A549 (cell line): ENCODE measurements at regions not wholly inside any gene's neighbourhood (a gene's known extent, or its start where the extent isn't known, plus 50 kb on each side); places are given as distances from the start of the nearest gene placed in this dataset.
"Not testable (repeated sequence)": the region's sequence is repeated elsewhere in the genome, so short reads cannot be mapped to it uniquely, and the experiment has no call there.

ENCODE experiments used
- ATAC-seq, 2 experiments: fragments of 200-7000 bp in 1 of 2; fragments of >200 bp in 1 of 2; cut with Nextera tagmentation in 1 of 2; cut with Tn5 transposase in 1 of 2; 3 replicates each; pipeline versions ENCODE4 v1.8.0 to v1.9.1; 2018 to 2020; ENCODE audit warnings: mild to moderate bottlenecking in 1 of 2, moderate library complexity in 1 of 2
- CTCF ChIA-PET: fragments of 300-600 bp; sonication (Branson Sonifier 250); formaldehyde crosslinking; extraction: SDS; loops from one replicate; lab custom pipeline; 2021; ENCODE audit warnings: antibody characterized with exemption, inconsistent platforms; lab: Yijun Ruan, JAX
- POLR2A ChIA-PET: fragments of 350-600 bp; formaldehyde crosslinking; extraction: SDS; loops from one replicate; lab custom pipeline; 2021; ENCODE audit warnings: antibody characterized with exemption, inconsistent platforms; lab: Yijun Ruan, JAX
- DNase-seq, 2 experiments: peaks; one replicate each; pipeline versions ENCODE4 v3.0.0 to v3.0.0-alpha.2; 2011 to 2016; ENCODE audit warnings: low read depth in 1 of 2, low spot score in 1 of 2
- FAIRE-seq: peaks from 2 replicates; lab custom pipeline; 2011; peaks lifted over from hg19 to GRCh38; lab: Jason Lieb, UNC
- H3K27ac ChIP-seq, 2 experiments: fragments of >200 bp; sonication (Bioruptor Twin); formaldehyde crosslinking; 3 replicates each; pipeline ENCODE4 v1.5.1; 2016 to 2017
- H3K4me1 ChIP-seq: fragments of >200 bp; sonication (Bioruptor Twin); formaldehyde crosslinking; 3 replicates; pipeline ENCODE4 v1.6.1; 2016
- H3K4me2 ChIP-seq: fragments of >200 bp; sonication (Bioruptor Twin); formaldehyde crosslinking; 3 replicates; pipeline ENCODE4 v1.6.1; 2016
- H3K4me3 ChIP-seq: fragments of >200 bp; sonication (Bioruptor Twin); formaldehyde crosslinking; 3 replicates; pipeline ENCODE4 v1.5.1; 2016
- H3K9me3 ChIP-seq: fragments of >200 bp; sonication (Bioruptor Twin); formaldehyde crosslinking; 3 replicates; pipeline ENCODE4 v1.6.1; 2016
- CHD2 ChIP-seq: fragments of 150-350 bp; IDR thresholded peaks from 2 replicates; pipeline ENCODE4 v1.6.1; 2014; ENCODE audit warnings: low read length; ENCODE audit not compliant: partially characterized antibody
- CHD4 ChIP-seq: fragments of 200-600 bp; sonication (generic); IDR thresholded peaks from 2 replicates; pipeline ENCODE4 v1.6.1; 2016; ENCODE audit warnings: antibody characterized with exemption, mild to moderate bottlenecking, borderline replicate concordance
- CTCF ChIP-seq: fragments of >200 bp; sonication (Bioruptor Twin); formaldehyde crosslinking; IDR thresholded peaks from 3 replicates; pipeline ENCODE4 v1.5.1; 2016
- FOSB ChIP-seq: fragments of 250-450 bp; sonication (Bioruptor Pico); IDR thresholded peaks from 2 replicates; pipeline ENCODE4 v1.5.0; 2020; ENCODE audit warnings: mild to moderate bottlenecking, moderate library complexity
- FOSL2 ChIP-seq, 2 experiments: fragments of 450-650 bp in 1 of 2; fragments of >200 bp in 1 of 2; sonication (Bioruptor Twin) in 1 of 2; formaldehyde crosslinking; IDR thresholded peaks; 2 replicates each; pipeline versions ENCODE4 v1.5.0 to v1.6.1; 2016 to 2020; ENCODE audit warnings: mild to moderate bottlenecking in 1 of 2, moderate library complexity in 1 of 2
- GATA3 ChIP-seq: IDR thresholded peaks from 2 replicates; pipeline ENCODE4 v1.6.1; 2012; ENCODE audit warnings: borderline replicate concordance
- HDAC2 ChIP-seq: fragments of 200-600 bp; sonication (generic); IDR thresholded peaks from 2 replicates; pipeline ENCODE4 v1.6.1; 2016
- HOXB13 ChIP-seq: fragments of 250-450 bp; sonication (Bioruptor Pico); IDR thresholded peaks from 2 replicates; pipeline ENCODE4 v1.5.0; 2020; ENCODE audit warnings: low read depth, mild to moderate bottlenecking, moderate library complexity
- JUNB ChIP-seq: fragments of >200 bp; sonication (Bioruptor Twin); formaldehyde crosslinking; IDR thresholded peaks from 2 replicates; pipeline ENCODE4 v1.6.1; 2016
- KDM5A ChIP-seq: fragments of 200-600 bp; sonication (generic); IDR thresholded peaks from 2 replicates; pipeline ENCODE4 v1.6.1; 2016; ENCODE audit warnings: antibody characterized with exemption, mild to moderate bottlenecking
- MAZ ChIP-seq: fragments of 150-350 bp; IDR thresholded peaks from 2 replicates; pipeline ENCODE4 v1.6.1; 2014; ENCODE audit warnings: antibody characterized with exemption, low read depth, low read length, borderline replicate concordance
- MYC ChIP-seq: IDR thresholded peaks from 2 replicates; pipeline ENCODE4 v1.6.1; 2012; ENCODE audit warnings: mild to moderate bottlenecking, inconsistent platforms, low read length, improper control_type of control experiment, borderline replicate concordance
- PHF8 ChIP-seq: fragments of 200-600 bp; sonication (generic); IDR thresholded peaks from 2 replicates; pipeline ENCODE4 v1.6.1; 2016; ENCODE audit warnings: low read depth, mild to moderate bottlenecking, antibody characterized with exemption, moderate library complexity, borderline replicate concordance
- POLR2AphosphoS2 ChIP-seq: conservative IDR thresholded peaks from 2 replicates; pipeline ENCODE4 v1.6.1; 2012; ENCODE audit warnings: low read length, improper control_type of control experiment, inconsistent platforms
- REST ChIP-seq: fragments of 200-600 bp; sonication (generic); IDR thresholded peaks from 2 replicates; pipeline ENCODE4 v1.6.1; 2016; ENCODE audit warnings: antibody characterized with exemption, mild to moderate bottlenecking, moderate library complexity
- RNF2 ChIP-seq: fragments of 200-600 bp; sonication (generic); IDR thresholded peaks from 2 replicates; pipeline ENCODE4 v1.6.1; 2016; ENCODE audit warnings: low read depth, mild to moderate bottlenecking, antibody characterized with exemption, moderate library complexity, borderline replicate concordance
- ZC3H11A ChIP-seq: fragments of 450-650 bp; IDR thresholded peaks from 2 replicates; pipeline ENCODE4 v1.6.1; 2014; ENCODE audit warnings: antibody characterized with exemption, mild to moderate bottlenecking
- ZNF302 ChIP-seq: fragments of 250-450 bp; sonication (Bioruptor Pico); IDR thresholded peaks from 2 replicates; pipeline ENCODE4 v1.9.0; 2021; ENCODE audit warnings: inconsistent platforms, mild to moderate bottlenecking, moderate library complexity
- WGBS: methylation state at CpG from one replicate; pipeline ENCODE4 v1.1.6; 2017; ENCODE audit errors: missing lambda C conversion rate; 5-methylcytosine and 5-hydroxymethylcytosine counted together

DNA sequence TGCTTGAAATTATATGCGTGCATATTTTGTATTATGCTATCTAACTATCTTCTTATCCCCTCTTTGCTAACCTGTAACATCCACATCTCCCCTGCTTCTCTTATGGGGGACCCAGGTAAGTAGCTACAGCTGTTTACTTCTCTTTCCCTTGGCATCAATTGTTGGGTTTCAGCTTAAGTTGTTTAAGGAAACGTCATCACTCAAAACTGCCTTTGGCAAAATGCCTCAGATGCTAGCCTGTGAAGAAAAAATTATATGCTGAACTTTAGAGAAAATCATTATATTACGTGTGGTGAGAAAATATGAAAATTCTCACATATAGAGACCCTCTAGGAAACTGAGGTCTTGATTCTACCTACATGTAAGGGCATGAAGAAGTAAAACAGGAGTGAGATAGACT, 447.0 kb upstream of the NECTIN3 start:
- POLR2A ChIA-PET = no interaction called here
- WGBS = 63% methylated on average over 3 of the region's 3 CpGs

GRCh38 chr3:110625201-110625747, 446.3 kb upstream of the NECTIN3 start:
- ATAC-seq = no peak
- POLR2A ChIA-PET = no interaction called here
- DNase-seq = no peak

More for the DNA sequence above, 447.0 kb upstream of the NECTIN3 start:
- FAIRE-seq (no peak), ATAC-seq (no peak), DNase-seq (no peak)
- TF ChIP-seq ZNF302 (no peak), POLR2AphosphoS2 (no peak), RNF2 (no peak), MAZ (no peak), MYC (no peak), CHD2 (no peak), GATA3 (no peak), ZC3H11A (no peak), KDM5A (no peak), HOXB13 (CRISPR knock-in tag) (no peak), CTCF (no peak), JUNB (no peak), FOSB (CRISPR knock-in tag) (no peak), CHD4 (no peak), HDAC2 (no peak), REST (no peak)
- no peak overlapping the region for H3K4me3 ChIP-seq
- no peaks in the 10 kb centered on the region for H3K9me3 ChIP-seq
- H3K27ac ChIP-seq = no peak overlapping the region
- no peak overlapping the region for H3K4me2 ChIP-seq
- CTCF ChIA-PET = no interaction called here
- H3K4me1 ChIP-seq = no peaks in the 10 kb centered on the region

GRCh38 chr3:110626652-110627111, 444.9 kb upstream of the NECTIN3 start:
- FAIRE-seq, POLR2A ChIA-PET, H3K9me3 ChIP-seq, CTCF ChIA-PET, H3K27ac ChIP-seq, H3K4me2 ChIP-seq, ATAC-seq, DNase-seq, H3K4me3 ChIP-seq, H3K4me1 ChIP-seq: not testable (repeated sequence)
- whole genome bisulfite sequencing = 92% methylated on average over 5 of the region's 5 CpGs

More at GRCh38 chr3:110625201-110625747, 446.3 kb upstream of the NECTIN3 start:
- FAIRE-seq = no peak
- Histone ChIP-seq H3K4me1 (no peaks in the 10 kb centered on the region), H3K4me3 (no peak overlapping the region), H3K27ac (no peak overlapping the region), H3K9me3 (no peaks in the 10 kb centered on the region), H3K4me2 (no peak overlapping the region)
- WGBS = 63% methylated on average over 4 of the region's 4 CpGs
- TF ChIP-seq REST (no peak), FOSL2 (IDR thresholded peaks at IDR 0.05) (no peak), FOSL2 (CRISPR knock-in tag; IDR thresholded peaks at IDR 0.05) (no peak), PHF8 (no peak)
- CTCF ChIA-PET = no interaction called here
